H1 (cell line): ENCODE measurements at regions not wholly inside any gene's neighbourhood (a gene's known extent, or its start where the extent isn't known, plus 50 kb on each side); places are given as distances from the start of the nearest gene placed in this dataset.

Experiments
- CTCF ChIA-PET: fragments of 300-600 bp; sonication (Branson Sonifier 250); formaldehyde crosslinking; loops from one replicate; lab custom pipeline; 2021; ENCODE audit not compliant: partially characterized antibody; lab: Charles Lee
- POLR2A ChIA-PET: fragments of 300-600 bp; sonication (Branson Sonifier 250); formaldehyde crosslinking; loops from one replicate; lab custom pipeline; 2021; ENCODE audit warnings: inconsistent platforms; ENCODE audit not compliant: partially characterized antibody; lab: Charles Lee
- DNase-seq, 2 experiments: peaks; one replicate each; pipeline versions ENCODE4 v3.0.0 to v3.0.0-alpha.2; 2010 to 2022; ENCODE audit warnings: low spot score in 2 of 2, low read depth in 1 of 2, mixed read lengths in 1 of 2
- FAIRE-seq: peaks from 2 replicates; lab custom pipeline; 2011; peaks lifted over from hg19 to GRCh38; lab: Jason Lieb, UNC
- H2AFZ ChIP-seq: 2 replicates; pipeline ENCODE4 v1.8.1; 2012; ENCODE audit warnings: low read length, inconsistent platforms
- H2AK5ac ChIP-seq: 2 replicates; pipeline ENCODE4 v1.6.1; 2013; ENCODE audit warnings: low read depth, low read length
- H2BK120ac ChIP-seq: replicated peaks from 2 replicates; pipeline ENCODE3; 2013; ENCODE audit warnings: low read depth, low read length, inconsistent platforms
- H2BK12ac ChIP-seq: 2 replicates; pipeline ENCODE4 v1.6.1; 2013; ENCODE audit warnings: low read depth, low read length
- H2BK15ac ChIP-seq: 2 replicates; pipeline ENCODE4 v1.6.1; 2013; ENCODE audit warnings: low read length
- H2BK20ac ChIP-seq: 2 replicates; pipeline ENCODE4 v1.6.1; 2013; ENCODE audit warnings: low read length
- H2BK5ac ChIP-seq: 2 replicates; pipeline ENCODE4 v1.6.1; 2013; ENCODE audit warnings: low read depth, low read length
- H3K14ac ChIP-seq: 2 replicates; pipeline ENCODE4 v1.6.1; 2013; ENCODE audit warnings: inconsistent platforms; ENCODE audit not compliant: insufficient read length
- H3K18ac ChIP-seq: 2 replicates; pipeline ENCODE4 v1.6.1; 2013; ENCODE audit warnings: low read length; ENCODE audit errors: extremely low read depth
- H3K23ac ChIP-seq: 2 replicates; pipeline ENCODE4 v1.6.1; 2013; ENCODE audit warnings: inconsistent platforms; ENCODE audit not compliant: insufficient read length
- H3K23me2 ChIP-seq: 2 replicates; pipeline ENCODE4 v1.6.1; 2013; ENCODE audit warnings: low read depth, low read length
- H3K27ac ChIP-seq: 2 replicates; pipeline ENCODE4 v1.6.1; 2011; ENCODE audit warnings: low read depth, low read length, inconsistent platforms
- H3K27me3 ChIP-seq, 4 experiments: replicated peaks in 1 of 4; 1 replicate in 1 of 4; 2 replicates in 3 of 4; pipeline versions ENCODE4 v1.6.1 to v1.8.1; 2011 to 2013; ENCODE audit warnings: low read length in 3 of 4, mild to moderate bottlenecking in 3 of 4, inconsistent platforms in 2 of 4, mixed read lengths in 2 of 4, moderate library complexity in 1 of 4; ENCODE audit not compliant: control insufficient read depth in 3 of 4, insufficient read depth in 3 of 4; ENCODE audit errors: extremely low read depth in 1 of 4
- H3K36me3 ChIP-seq, 4 experiments: 2 replicates each; pipeline versions ENCODE4 v1.6.1 to v1.8.1; 2011 to 2013; ENCODE audit warnings: mild to moderate bottlenecking in 4 of 4, low read length in 3 of 4, moderate library complexity in 2 of 4, control low read depth in 1 of 4, inconsistent platforms in 1 of 4; ENCODE audit not compliant: insufficient read depth in 4 of 4, control insufficient read depth in 2 of 4
- H3K4ac ChIP-seq: replicated peaks from 2 replicates; pipeline ENCODE3; 2013; ENCODE audit warnings: low read length, low read depth, mixed read lengths, inconsistent platforms; ENCODE audit not compliant: insufficient read length
- H3K4me1 ChIP-seq, 4 experiments: replicated peaks in 1 of 4; 1 replicate in 1 of 4; 2 replicates in 3 of 4; pipeline versions ENCODE4 v1.6.1 to v1.8.1; 2011 to 2013; ENCODE audit warnings: low read length in 3 of 4, inconsistent platforms in 2 of 4, mixed read lengths in 1 of 4; ENCODE audit not compliant: insufficient read depth in 4 of 4, control insufficient read depth in 3 of 4
- H3K4me2 ChIP-seq, 2 experiments: 2 replicates each; pipeline versions ENCODE4 v1.6.1 to v1.8.1; 2011 to 2013; ENCODE audit warnings: low read depth in 2 of 2, low read length in 2 of 2, control low read depth in 1 of 2, inconsistent platforms in 1 of 2, mild to moderate bottlenecking in 1 of 2; ENCODE audit not compliant: insufficient read depth in 1 of 2
- H3K4me3 ChIP-seq, 4 experiments: fragments of 200-600, 300-600 bp in 1 of 4; sonication (generic), shearing (Covaris generic), sonication (Bioruptor Twin) in 1 of 4; 2 replicates each; pipeline versions ENCODE4 v1.5.1 to v1.8.1; 2011 to 2016; ENCODE audit warnings: low read length in 4 of 4, low read depth in 3 of 4, control low read depth in 2 of 4, inconsistent platforms in 2 of 4, mild to moderate bottlenecking in 2 of 4, mixed read lengths in 1 of 4, moderate library complexity in 1 of 4; ENCODE audit not compliant: insufficient read depth in 2 of 4; ENCODE audit errors: extremely low read depth in 1 of 4
- H3K56ac ChIP-seq: replicated peaks from 2 replicates; pipeline ENCODE3; 2013; ENCODE audit warnings: low read depth, mild to moderate bottlenecking, mixed read lengths, low read length, inconsistent platforms; ENCODE audit not compliant: insufficient read length
- H3K79me1 ChIP-seq: 2 replicates; pipeline ENCODE4 v1.6.1; 2013; ENCODE audit warnings: low read depth, low read length, control low read depth
- H3K79me2 ChIP-seq, 2 experiments: 2 replicates each; pipeline versions ENCODE4 v1.6.1 to v1.8.1; 2012 to 2013; ENCODE audit warnings: low read length in 2 of 2, mild to moderate bottlenecking in 2 of 2, inconsistent platforms in 1 of 2; ENCODE audit not compliant: insufficient read depth in 2 of 2, control insufficient read depth in 1 of 2
- H3K9ac ChIP-seq, 4 experiments: replicated peaks in 1 of 4; 1 replicate in 1 of 4; 2 replicates in 3 of 4; pipeline versions ENCODE4 v1.6.1 to v1.8.1; 2011 to 2013; ENCODE audit warnings: low read depth in 3 of 4, low read length in 3 of 4, control low read depth in 2 of 4, mild to moderate bottlenecking in 2 of 4, moderate library complexity in 2 of 4, inconsistent platforms in 1 of 4; ENCODE audit errors: extremely low read depth in 1 of 4
- H3K9me3 ChIP-seq, 2 experiments: 2 replicates each; pipeline versions ENCODE4 v1.6.1 to v1.8.1; 2012 to 2013; ENCODE audit warnings: mild to moderate bottlenecking in 2 of 2, moderate library complexity in 2 of 2, control low read depth in 1 of 2, inconsistent platforms in 1 of 2, low read depth in 1 of 2, low read length in 1 of 2, mixed read lengths in 1 of 2; ENCODE audit not compliant: insufficient read depth in 2 of 2
- H4K20me1 ChIP-seq, 2 experiments: replicated peaks in 1 of 2; 2 replicates each; pipeline versions ENCODE3 to v1.8.1; 2011 to 2013; ENCODE audit warnings: inconsistent platforms in 2 of 2, low read length in 2 of 2, mild to moderate bottlenecking in 1 of 2; ENCODE audit not compliant: insufficient read depth in 2 of 2, control insufficient read depth in 1 of 2
- H4K5ac ChIP-seq: 2 replicates; pipeline ENCODE4 v1.6.1; 2013; ENCODE audit warnings: low read length, low read depth, mixed read lengths, inconsistent platforms; ENCODE audit not compliant: insufficient read length
- H4K8ac ChIP-seq: 2 replicates; pipeline ENCODE4 v1.8.0; 2013; ENCODE audit warnings: mild to moderate bottlenecking, moderate library complexity, low read length, inconsistent platforms; ENCODE audit not compliant: insufficient read depth; ENCODE audit errors: extremely low read depth
- H4K91ac ChIP-seq: replicated peaks from 2 replicates; pipeline ENCODE3; 2013; ENCODE audit warnings: low read length, mixed read lengths, inconsistent platforms; ENCODE audit not compliant: insufficient read length
- BACH1 ChIP-seq: IDR thresholded peaks from 2 replicates; pipeline ENCODE4 v1.6.1; 2012; ENCODE audit warnings: low read length, improper control_type of control experiment
- BCL11A ChIP-seq, 2 experiments: IDR thresholded peaks; one replicate each; pipeline ENCODE4 v1.6.1; 2011; ENCODE audit warnings: low read depth in 2 of 2, low read length in 2 of 2, mild to moderate bottlenecking in 2 of 2
- CHD2 ChIP-seq: IDR thresholded peaks from 2 replicates; pipeline ENCODE4 v1.6.1; 2012; ENCODE audit warnings: low read length, improper control_type of control experiment
- CTBP2 ChIP-seq: IDR thresholded peaks from 2 replicates; pipeline ENCODE4 v1.7.0; 2011; ENCODE audit warnings: borderline replicate concordance, mild to moderate bottlenecking, moderate library complexity, mixed read lengths, low read length; ENCODE audit not compliant: insufficient read depth, insufficient read length
- POLR2A ChIP-seq, 2 experiments: IDR thresholded peaks; 1 replicate in 1 of 2; 2 replicates in 1 of 2; pipeline ENCODE4 v1.6.1; 2011; ENCODE audit warnings: low read depth in 2 of 2, low read length in 2 of 2, mild to moderate bottlenecking in 2 of 2; ENCODE audit errors: control extremely low read depth in 1 of 2
- POU5F1 ChIP-seq: IDR thresholded peaks from 2 replicates; pipeline ENCODE4 v1.6.1; 2011; ENCODE audit warnings: low read depth, mild to moderate bottlenecking, low read length, moderate library complexity
- SP1 ChIP-seq: IDR thresholded peaks from 2 replicates; pipeline ENCODE4 v1.6.1; 2011; ENCODE audit warnings: low read depth, low read length
- WGBS, 2 experiments: shearing (Covaris generic) in 1 of 2; methylation state at CpG; one replicate each; pipeline versions ENCODE4 v1.1.6 to v1.1.7; 2013 to 2015; ENCODE audit warnings: low lambda C conversion rate in 2 of 2, mixed read lengths in 2 of 2, inconsistent platforms in 1 of 2, low coverage in 1 of 2, missing lambda C conversion rate in 1 of 2; ENCODE audit not compliant: insufficient replicate concordance in 2 of 2, insufficient coverage in 1 of 2, insufficient read length in 1 of 2; ENCODE audit errors: extremely low coverage in 1 of 2, missing lambda C conversion rate in 1 of 2; 5-methylcytosine and 5-hydroxymethylcytosine counted together
- TF ChIP-seq, protein P1 (sequence below): IDR thresholded peaks from 2 replicates; pipeline ENCODE4 v1.6.1; 2012; ENCODE audit warnings: inconsistent platforms

DNA sequence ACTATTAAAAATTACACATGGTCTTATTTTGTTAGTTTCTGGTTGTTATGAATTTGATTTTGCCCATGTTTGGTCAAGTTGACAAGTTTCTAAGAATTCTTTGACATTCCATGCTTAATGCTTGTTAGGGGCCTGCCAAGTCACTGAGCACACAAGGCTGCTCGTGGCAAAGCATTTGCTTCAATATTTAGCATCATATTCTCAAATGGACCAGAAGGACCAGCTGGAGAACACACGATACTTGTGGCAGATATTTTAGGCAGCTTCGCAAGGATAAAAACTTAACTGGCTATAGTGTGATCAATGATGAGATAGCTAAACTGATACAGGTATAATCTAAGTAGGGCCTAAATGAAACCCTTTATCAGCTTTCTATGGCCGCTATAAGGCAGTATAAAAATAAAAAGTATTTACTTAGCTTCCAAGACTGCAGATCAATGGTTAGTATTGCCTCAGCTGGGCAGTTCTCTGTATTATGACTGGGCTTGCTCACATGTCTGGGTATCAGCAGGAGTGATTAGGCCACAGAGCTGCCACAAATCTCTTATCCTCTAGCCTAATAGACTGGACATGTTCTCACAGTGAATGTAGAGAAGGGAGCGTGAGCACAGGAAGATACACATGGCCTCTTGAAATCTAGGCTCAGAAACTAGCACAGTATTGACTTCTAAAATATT, 155.9 kb upstream of the SPRY2 start:
- Histone ChIP-seq H3K23ac (no peak overlapping the region), H2BK15ac (no peak overlapping the region), H4K8ac (no peak overlapping the region), H3K27ac (no peak overlapping the region), H3K4me2 (no peak overlapping the region), H3K4me1 (no peaks in the 10 kb centered on the region), H3K4ac (no peak overlapping the region), H3K4me3 (no peak overlapping the region), H4K5ac (no peak overlapping the region), H2BK120ac (no peak overlapping the region), H4K20me1 (no peaks in the 10 kb centered on the region), H4K91ac (no peak overlapping the region), H3K23me2 (no peaks in the 10 kb centered on the region), H3K9ac (no peak overlapping the region), H3K56ac (no peak overlapping the region), H3K36me3 (no peaks in the 10 kb centered on the region), H3K79me2 (no peaks in the 10 kb centered on the region), H3K79me1 (no peaks in the 10 kb centered on the region), H3K14ac (no peak overlapping the region), H3K27me3 (no peaks in the 10 kb centered on the region), H3K9me3 (no peaks in the 10 kb centered on the region), H2BK20ac (no peak overlapping the region), H2AFZ (no peak overlapping the region), H2BK5ac (no peak overlapping the region), H3K18ac (no peak overlapping the region), H2BK12ac (no peak overlapping the region), H2AK5ac (no peak overlapping the region)
- WGBS, 2 experiments = 91% methylated on average over 5 of the region's 5 CpGs; no CpG with 5 or more reads in 1 of the 2 experiments
- ChIA-PET POLR2A (no interaction called here), CTCF (interaction anchor here (0.8 to 1.3 kb wide), 2 partner anchors 15 to 81 kb away, joined by 3 read pairs; no protein-coding TSS in a partner anchor)
- DNase-seq = no peak
- no peak for TF ChIP-seq BACH1
- TF ChIP-seq POU5F1 = no peak
- TF ChIP-seq SP1 = no peak
- TF ChIP-seq CTBP2 = no peak
- no peak for TF ChIP-seq POLR2A (IDR thresholded peaks at IDR 0.05; ENCODE audit: control extremely low read depth in 1 of 2, low read depth in 2 of 2, low read length in 2 of 2)
- TF ChIP-seq, protein P1, sequence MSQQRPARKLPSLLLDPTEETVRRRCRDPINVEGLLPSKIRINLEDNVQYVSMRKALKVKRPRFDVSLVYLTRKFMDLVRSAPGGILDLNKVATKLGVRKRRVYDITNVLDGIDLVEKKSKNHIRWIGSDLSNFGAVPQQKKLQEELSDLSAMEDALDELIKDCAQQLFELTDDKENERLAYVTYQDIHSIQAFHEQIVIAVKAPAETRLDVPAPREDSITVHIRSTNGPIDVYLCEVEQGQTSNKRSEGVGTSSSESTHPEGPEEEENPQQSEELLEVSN = no peak
- TF ChIP-seq CHD2 = no peak
- TF ChIP-seq BCL11A (IDR thresholded peaks at IDR 0.05; ENCODE audit: low read depth in 2 of 2, low read length in 2 of 2) = no peak
- no peak for FAIRE-seq
